AG09319 (cell line): ENCODE measurements at regions not wholly inside any gene's neighbourhood (a gene's known extent, or its start where the extent isn't known, plus 50 kb on each side); places are given as distances from the start of the nearest gene placed in this dataset.

Experiments
- DNase-seq: peaks from one replicate; pipeline ENCODE4 v3.0.0-alpha.2; 2010; ENCODE audit warnings: low read depth; ENCODE audit errors: extremely low read depth
- TF ChIP-seq, protein P1 (sequence below): IDR thresholded peaks from 2 replicates; pipeline ENCODE4 v1.5.1; 2011; ENCODE audit warnings: low read depth, mild to moderate bottlenecking, inconsistent platforms, low read length, moderate library complexity

DNA sequence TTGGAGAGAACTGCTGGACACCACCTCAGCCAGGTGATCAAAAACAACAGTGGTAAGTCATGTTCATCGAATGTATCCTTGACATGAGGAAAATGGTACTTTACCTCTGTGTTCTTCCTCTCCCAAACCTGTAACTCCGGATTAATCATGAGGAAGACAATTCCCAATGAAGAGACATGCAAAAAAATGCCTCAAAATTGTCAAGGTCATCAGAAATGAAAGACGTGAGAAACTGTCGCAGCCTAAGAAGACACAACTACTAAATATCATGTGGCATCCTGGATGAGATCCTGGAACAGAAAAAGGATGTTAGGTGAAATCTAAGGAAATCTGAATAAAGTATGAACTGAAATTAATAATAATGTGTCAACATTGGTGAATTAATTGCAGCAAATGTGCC is 178.4 kb downstream of the LACC1 start:
- DNase-seq: no peak
- TF ChIP-seq, protein P1, sequence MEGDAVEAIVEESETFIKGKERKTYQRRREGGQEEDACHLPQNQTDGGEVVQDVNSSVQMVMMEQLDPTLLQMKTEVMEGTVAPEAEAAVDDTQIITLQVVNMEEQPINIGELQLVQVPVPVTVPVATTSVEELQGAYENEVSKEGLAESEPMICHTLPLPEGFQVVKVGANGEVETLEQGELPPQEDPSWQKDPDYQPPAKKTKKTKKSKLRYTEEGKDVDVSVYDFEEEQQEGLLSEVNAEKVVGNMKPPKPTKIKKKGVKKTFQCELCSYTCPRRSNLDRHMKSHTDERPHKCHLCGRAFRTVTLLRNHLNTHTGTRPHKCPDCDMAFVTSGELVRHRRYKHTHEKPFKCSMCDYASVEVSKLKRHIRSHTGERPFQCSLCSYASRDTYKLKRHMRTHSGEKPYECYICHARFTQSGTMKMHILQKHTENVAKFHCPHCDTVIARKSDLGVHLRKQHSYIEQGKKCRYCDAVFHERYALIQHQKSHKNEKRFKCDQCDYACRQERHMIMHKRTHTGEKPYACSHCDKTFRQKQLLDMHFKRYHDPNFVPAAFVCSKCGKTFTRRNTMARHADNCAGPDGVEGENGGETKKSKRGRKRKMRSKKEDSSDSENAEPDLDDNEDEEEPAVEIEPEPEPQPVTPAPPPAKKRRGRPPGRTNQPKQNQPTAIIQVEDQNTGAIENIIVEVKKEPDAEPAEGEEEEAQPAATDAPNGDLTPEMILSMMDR: no peak

DNA sequence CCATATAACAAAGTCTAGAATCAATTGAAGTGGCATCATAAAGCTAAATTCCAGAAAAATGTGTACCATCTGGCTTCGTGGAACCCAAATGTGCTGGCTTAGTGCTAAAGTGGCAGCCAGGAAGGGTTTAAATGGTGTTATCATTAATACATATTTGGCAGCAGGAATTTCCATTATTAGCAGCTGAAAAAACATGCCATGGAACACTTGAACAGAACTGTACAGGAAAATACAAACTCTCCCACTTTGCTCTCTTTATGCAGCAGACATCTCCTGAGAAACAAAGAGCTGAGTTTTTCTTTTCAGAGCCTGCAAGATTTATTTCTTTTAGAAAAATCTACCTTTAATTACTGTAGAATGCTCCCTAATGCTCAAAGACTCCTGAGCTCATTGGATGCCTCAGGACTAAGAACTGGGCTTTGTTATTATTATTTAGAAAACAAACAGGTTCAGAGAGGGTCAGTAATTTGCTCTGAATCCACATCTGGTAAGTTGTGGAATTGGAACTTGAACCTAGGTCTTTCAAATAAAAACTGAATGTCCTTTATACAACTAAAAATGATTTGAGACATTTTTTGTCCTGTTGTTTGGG is 179.0 kb downstream of the LACC1 start:
- DNase-seq: no peak
- TF ChIP-seq, protein P1: no peak

DNA sequence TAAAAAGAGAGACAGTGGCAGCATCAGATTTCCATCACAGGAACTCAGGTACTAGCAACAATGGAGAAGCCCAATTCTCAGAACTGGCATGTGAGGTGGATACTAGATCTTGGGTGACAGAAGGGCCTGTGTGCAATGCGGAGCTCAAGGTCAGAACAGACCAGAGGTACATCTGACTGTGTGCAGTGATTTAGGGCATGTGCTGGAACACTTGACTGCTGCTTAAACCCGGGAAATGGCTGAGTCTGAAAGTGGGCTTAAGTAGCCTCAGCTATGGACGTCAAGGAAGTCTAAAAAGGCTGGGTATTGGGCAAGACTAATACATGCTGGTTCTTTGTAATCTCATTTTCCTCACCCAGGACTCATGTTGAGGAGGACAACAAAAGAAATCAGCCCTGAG is 182.2 kb downstream of the LACC1 start:
- DNase-seq: no peak
- TF ChIP-seq, protein P1: no peak

DNA sequence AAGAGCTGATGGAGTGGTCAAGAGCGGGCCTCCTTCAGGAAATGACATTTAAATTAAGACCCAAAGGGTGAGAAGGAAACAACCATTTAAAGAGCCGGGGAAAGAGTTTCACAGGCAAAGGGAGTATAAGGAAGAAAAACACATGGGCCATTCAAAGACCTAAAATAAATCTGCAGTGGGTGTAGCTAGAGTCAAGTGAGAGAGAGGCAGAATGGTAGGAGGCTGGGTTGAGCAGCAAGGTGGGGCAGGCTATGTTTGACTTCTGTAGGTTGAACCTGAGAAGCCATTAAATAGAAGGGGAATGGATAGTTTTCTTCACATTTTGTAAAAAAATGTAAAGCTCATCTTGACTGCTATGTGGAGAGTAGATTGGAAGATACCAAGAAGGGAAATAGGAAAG is 183.8 kb downstream of the LACC1 start:
- no peak for DNase-seq
- TF ChIP-seq, protein P1: no peak

DNA sequence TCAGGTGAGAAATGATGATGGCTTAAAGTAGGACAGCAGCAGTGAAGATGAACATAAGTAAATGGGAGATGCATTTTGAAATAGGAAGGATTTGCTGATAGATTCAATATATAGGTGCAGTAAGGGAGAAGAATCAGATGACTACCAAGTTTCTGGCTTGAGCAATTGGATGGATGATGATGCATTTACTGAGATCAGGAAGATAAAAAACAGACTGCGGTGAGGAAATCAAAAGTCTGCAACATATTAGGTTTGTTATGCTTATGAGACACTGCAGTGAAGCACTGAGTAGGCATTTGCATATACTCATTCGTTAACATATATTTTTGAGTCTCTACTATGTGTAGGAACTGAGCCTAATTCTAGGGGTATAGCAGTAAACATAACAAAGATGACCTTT is 184.2 kb downstream of the LACC1 start:
- DNase-seq: no peak
- TF ChIP-seq, protein P1: no peak

DNA sequence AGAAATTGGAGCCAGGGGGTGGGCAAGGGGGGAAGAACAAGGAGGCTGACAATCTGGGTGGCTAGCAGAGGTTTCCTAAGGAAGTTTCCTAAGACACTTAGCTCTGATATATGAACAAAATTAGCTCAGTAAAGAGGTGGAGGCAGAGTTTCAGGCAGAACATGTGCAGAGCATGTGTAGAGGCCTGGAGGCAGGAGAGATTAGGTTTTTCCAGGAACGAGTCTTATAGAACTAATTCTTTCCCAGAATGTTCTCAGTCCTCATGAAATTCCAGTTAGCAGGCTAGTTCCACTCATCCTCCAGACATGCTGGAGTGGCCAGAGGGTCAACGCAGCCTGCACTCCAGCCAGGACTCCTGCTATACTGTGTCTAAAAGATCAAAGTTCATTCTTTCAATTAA is 184.7 kb downstream of the LACC1 start:
- DNase-seq: no peak
- TF ChIP-seq, protein P1: no peak

DNA sequence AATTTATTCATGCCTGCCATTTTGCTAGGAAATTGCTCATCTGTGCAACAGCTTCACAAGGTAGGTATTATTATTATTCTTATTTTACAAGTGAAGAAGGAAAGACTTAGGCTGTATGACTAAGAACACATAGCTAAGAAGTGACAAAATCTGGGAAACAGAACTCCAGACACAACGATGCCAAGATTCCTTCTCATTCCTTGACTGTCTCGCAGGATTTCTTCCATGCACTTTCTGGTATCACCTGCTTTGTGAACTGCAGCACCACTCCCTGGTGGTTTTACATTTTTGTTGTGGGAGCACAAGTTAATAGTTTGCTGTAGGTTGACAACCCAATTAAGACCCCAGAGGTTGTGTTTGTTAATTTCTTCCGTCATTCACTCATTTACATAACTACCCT is 188.5 kb downstream of the LACC1 start:
- TF ChIP-seq, protein P1: no peak
- DNase-seq: no peak
